WTC11 (cell line): ENCODE measurements at regions not wholly inside any gene's neighbourhood (a gene's known extent, or its start where the extent isn't known, plus 50 kb on each side); places are given as distances from the start of the nearest gene placed in this dataset.

Source experiments
- ATAC-seq: fragments of 200-7000 bp; cut with Tn5 transposase; 2 replicates; pipeline ENCODE4 v1.10.0; 2021; ENCODE audit warnings: mild to moderate bottlenecking, moderate library complexity
- CTCF ChIA-PET: fragments of 300-600 bp; sonication (Branson Sonifier 250); formaldehyde crosslinking; loops from one replicate; lab custom pipeline; 2021; ENCODE audit warnings: antibody characterized with exemption; lab: Charles Lee
- POLR2A ChIA-PET: fragments of 350-600 bp; sonication (Branson Sonifier 250); formaldehyde crosslinking; loops from one replicate; lab custom pipeline; 2021; ENCODE audit warnings: antibody characterized with exemption; lab: Charles Lee
- DNase-seq: peaks from one replicate; pipeline ENCODE4 v3.0.0; 2021; ENCODE audit warnings: low spot score
- H3K27ac Mint-ChIP-seq: 2 replicates; pipeline ENCODE4 v1.8.0; 2021; ENCODE audit warnings: mixed read lengths
- H3K27me3 Mint-ChIP-seq: 2 replicates; pipeline ENCODE4 v1.8.0; 2021; ENCODE audit warnings: low read depth, mild to moderate bottlenecking, moderate library complexity, mixed read lengths
- H3K36me3 Mint-ChIP-seq: 2 replicates; pipeline ENCODE4 v1.8.0; 2021; ENCODE audit warnings: mixed read lengths
- H3K4me1 Mint-ChIP-seq: 2 replicates; pipeline ENCODE4 v1.8.0; 2022; ENCODE audit warnings: mixed read lengths
- H3K4me3 Mint-ChIP-seq: 2 replicates; pipeline ENCODE4 v1.8.0; 2021; ENCODE audit warnings: mild to moderate bottlenecking, moderate library complexity, mixed read lengths
- H3K9me3 Mint-ChIP-seq: 2 replicates; pipeline ENCODE4 v1.8.0; 2021; ENCODE audit warnings: mixed read lengths
- ATF1 ChIP-seq: sonication (generic); formaldehyde crosslinking; IDR thresholded peaks from 2 replicates; pipeline ENCODE4 v1.8.1; 2023; ENCODE audit warnings: mild to moderate bottlenecking, moderate library complexity, missing genetic modification reagents
- CBFB ChIP-seq: sonication (generic); formaldehyde crosslinking; IDR thresholded peaks from 2 replicates; pipeline ENCODE4 v1.8.1; 2022; ENCODE audit warnings: mild to moderate bottlenecking, low read depth, missing genetic modification reagents
- CREM ChIP-seq: sonication (generic); formaldehyde crosslinking; IDR thresholded peaks from 2 replicates; pipeline ENCODE4 v1.8.1; 2022; ENCODE audit warnings: mild to moderate bottlenecking, missing genetic modification reagents, moderate library complexity
- HMGA2 ChIP-seq: fragments of 250-450 bp; sonication (Bioruptor Pico); IDR thresholded peaks from 2 replicates; pipeline ENCODE4 v1.4.0; 2021; ENCODE audit warnings: mild to moderate bottlenecking, moderate library complexity
- MYBL2 ChIP-seq: sonication (generic); formaldehyde crosslinking; IDR thresholded peaks from 2 replicates; pipeline ENCODE4 v1.8.1; 2023; ENCODE audit warnings: mild to moderate bottlenecking, moderate library complexity, missing genetic modification reagents
- NFATC4 ChIP-seq: fragments of 250-450 bp; sonication (Bioruptor Pico); IDR thresholded peaks from 2 replicates; pipeline ENCODE4 v1.9.0; 2021; ENCODE audit warnings: mild to moderate bottlenecking
- NR1H2 ChIP-seq: sonication (generic); formaldehyde crosslinking; IDR thresholded peaks from 2 replicates; pipeline ENCODE4 v1.9.0; 2021; ENCODE audit warnings: mild to moderate bottlenecking, moderate library complexity, missing genetic modification reagents
- NR2C2 ChIP-seq: sonication (generic); formaldehyde crosslinking; IDR thresholded peaks from 2 replicates; pipeline ENCODE4 v1.8.0; 2022; ENCODE audit warnings: mild to moderate bottlenecking, missing genetic modification reagents
- PRRX2 ChIP-seq: fragments of 250-450 bp; sonication (Bioruptor Pico); IDR thresholded peaks from 2 replicates; pipeline ENCODE4 v1.8.0; 2021; ENCODE audit warnings: mild to moderate bottlenecking
- SMAD4 ChIP-seq: sonication (generic); formaldehyde crosslinking; IDR thresholded peaks from 2 replicates; pipeline ENCODE4 v1.8.0; 2022; ENCODE audit warnings: mild to moderate bottlenecking, missing genetic modification reagents
- SOX15 ChIP-seq: fragments of 250-450 bp; sonication (Bioruptor Pico); IDR thresholded peaks from 2 replicates; pipeline ENCODE4 v1.9.0; 2021; ENCODE audit warnings: mild to moderate bottlenecking
- ZBTB21 ChIP-seq: sonication (generic); formaldehyde crosslinking; IDR thresholded peaks from 2 replicates; pipeline ENCODE4 v1.8.1; 2023; ENCODE audit warnings: mild to moderate bottlenecking, missing genetic modification reagents, borderline replicate concordance
- ZNF317 ChIP-seq: sonication (generic); formaldehyde crosslinking; IDR thresholded peaks from 2 replicates; pipeline ENCODE4 v1.8.1; 2023; ENCODE audit warnings: low read depth, mild to moderate bottlenecking, moderate library complexity, missing genetic modification reagents, borderline replicate concordance
- ZNF671 ChIP-seq: fragments of 250-450 bp; sonication (Bioruptor Pico); IDR thresholded peaks from 2 replicates; pipeline ENCODE4 v1.8.0; 2021; ENCODE audit warnings: mild to moderate bottlenecking
- TF ChIP-seq, protein P1 (sequence below): sonication (generic); formaldehyde crosslinking; IDR thresholded peaks from 2 replicates; pipeline ENCODE4 v1.8.1; 2022; ENCODE audit warnings: low read depth, missing genetic modification reagents, borderline replicate concordance
- TF ChIP-seq, protein P2 (sequence below): sonication (generic); formaldehyde crosslinking; IDR thresholded peaks from 2 replicates; pipeline ENCODE4 v1.8.1; 2023; ENCODE audit warnings: mild to moderate bottlenecking, missing genetic modification reagents
- TF ChIP-seq, protein P3 (sequence below): sonication (generic); formaldehyde crosslinking; IDR thresholded peaks from 2 replicates; pipeline ENCODE4 v1.8.1; 2023; ENCODE audit warnings: mild to moderate bottlenecking, missing genetic modification reagents
- TF ChIP-seq, protein P4 (sequence below): sonication (generic); formaldehyde crosslinking; IDR thresholded peaks from 2 replicates; pipeline ENCODE4 v1.8.1; 2022; ENCODE audit warnings: missing genetic modification reagents, borderline replicate concordance
- TF ChIP-seq, protein P5 (sequence below): fragments of 250-450 bp; sonication (Bioruptor Pico); IDR thresholded peaks from 2 replicates; pipeline ENCODE4 v1.9.0; 2021; ENCODE audit warnings: mild to moderate bottlenecking
- TF ChIP-seq, protein P6 (sequence below): sonication (generic); formaldehyde crosslinking; conservative IDR thresholded peaks from 2 replicates; pipeline ENCODE4 v1.8.1; 2023; ENCODE audit warnings: mild to moderate bottlenecking, low read depth, missing genetic modification reagents, moderate library complexity
- TF ChIP-seq, protein P7 (sequence below): sonication (generic); formaldehyde crosslinking; IDR thresholded peaks from 2 replicates; pipeline ENCODE4 v1.8.1; 2022; ENCODE audit warnings: low read depth, mild to moderate bottlenecking, moderate library complexity, missing genetic modification reagents, borderline replicate concordance

DNA sequence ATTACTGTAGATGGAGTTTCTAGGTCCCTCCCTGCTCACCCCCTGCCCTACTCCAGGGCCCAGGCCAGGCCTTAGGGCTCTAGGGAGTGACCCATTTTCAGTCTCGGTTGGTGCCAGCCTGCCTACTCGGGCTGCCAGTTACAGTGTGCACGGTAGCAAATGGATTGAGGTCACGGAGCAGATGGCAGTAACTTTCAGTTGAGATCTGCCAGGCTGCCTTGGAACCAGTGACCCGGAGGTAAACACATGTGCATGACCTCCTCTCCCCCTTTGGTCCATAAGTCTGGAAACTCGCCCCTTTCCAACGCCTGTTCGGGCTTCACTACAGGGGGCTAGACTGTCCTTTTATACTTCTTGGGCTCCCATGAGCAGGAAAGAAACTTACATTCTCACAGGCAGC is 139.7 kb upstream of the TBX3 start (continued):
- TF ChIP-seq, protein P1, sequence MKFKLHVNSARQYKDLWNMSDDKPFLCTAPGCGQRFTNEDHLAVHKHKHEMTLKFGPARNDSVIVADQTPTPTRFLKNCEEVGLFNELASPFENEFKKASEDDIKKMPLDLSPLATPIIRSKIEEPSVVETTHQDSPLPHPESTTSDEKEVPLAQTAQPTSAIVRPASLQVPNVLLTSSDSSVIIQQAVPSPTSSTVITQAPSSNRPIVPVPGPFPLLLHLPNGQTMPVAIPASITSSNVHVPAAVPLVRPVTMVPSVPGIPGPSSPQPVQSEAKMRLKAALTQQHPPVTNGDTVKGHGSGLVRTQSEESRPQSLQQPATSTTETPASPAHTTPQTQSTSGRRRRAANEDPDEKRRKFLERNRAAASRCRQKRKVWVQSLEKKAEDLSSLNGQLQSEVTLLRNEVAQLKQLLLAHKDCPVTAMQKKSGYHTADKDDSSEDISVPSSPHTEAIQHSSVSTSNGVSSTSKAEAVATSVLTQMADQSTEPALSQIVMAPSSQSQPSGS (CRISPR knock-in tag), result no peak

DNA sequence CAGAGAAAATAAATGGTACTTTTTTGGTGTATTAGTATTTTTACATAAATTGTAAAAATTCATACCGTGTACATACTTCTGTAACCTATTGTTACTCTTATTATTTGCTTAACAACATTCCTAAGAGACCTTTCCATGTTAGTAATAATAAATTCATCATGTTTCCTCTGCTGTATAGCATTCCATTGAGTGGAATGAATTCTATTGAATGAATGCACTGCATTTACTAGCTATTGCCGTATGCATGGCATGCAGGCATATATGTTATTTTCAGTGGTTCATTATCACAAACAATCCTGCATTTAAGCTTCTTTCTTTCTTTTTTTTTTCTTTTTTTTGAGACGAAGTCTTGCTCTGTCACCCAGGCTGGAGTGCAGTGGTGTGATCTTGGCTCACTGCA is 137.6 kb upstream of the TBX3 start:
- no peaks in the 10 kb centered on the region for H3K4me1 Mint-ChIP-seq
- H3K4me3 Mint-ChIP-seq, result no peak overlapping the region
- ATAC-seq (no peak), DNase-seq (no peak)
- H3K36me3 Mint-ChIP-seq, result no peaks in the 10 kb centered on the region
- no peak overlapping the region for H3K27ac Mint-ChIP-seq
- ChIA-PET CTCF (no interaction called here), POLR2A (interaction anchor here (0.7 kb wide), 1 partner anchor 439 kb away, joined by 3 read pairs; no protein-coding TSS in a partner anchor)
- no peaks in the 10 kb centered on the region for H3K9me3 Mint-ChIP-seq
- no peak for TF ChIP-seq ATF1 (CRISPR knock-in tag)
- TF ChIP-seq, protein P2, sequence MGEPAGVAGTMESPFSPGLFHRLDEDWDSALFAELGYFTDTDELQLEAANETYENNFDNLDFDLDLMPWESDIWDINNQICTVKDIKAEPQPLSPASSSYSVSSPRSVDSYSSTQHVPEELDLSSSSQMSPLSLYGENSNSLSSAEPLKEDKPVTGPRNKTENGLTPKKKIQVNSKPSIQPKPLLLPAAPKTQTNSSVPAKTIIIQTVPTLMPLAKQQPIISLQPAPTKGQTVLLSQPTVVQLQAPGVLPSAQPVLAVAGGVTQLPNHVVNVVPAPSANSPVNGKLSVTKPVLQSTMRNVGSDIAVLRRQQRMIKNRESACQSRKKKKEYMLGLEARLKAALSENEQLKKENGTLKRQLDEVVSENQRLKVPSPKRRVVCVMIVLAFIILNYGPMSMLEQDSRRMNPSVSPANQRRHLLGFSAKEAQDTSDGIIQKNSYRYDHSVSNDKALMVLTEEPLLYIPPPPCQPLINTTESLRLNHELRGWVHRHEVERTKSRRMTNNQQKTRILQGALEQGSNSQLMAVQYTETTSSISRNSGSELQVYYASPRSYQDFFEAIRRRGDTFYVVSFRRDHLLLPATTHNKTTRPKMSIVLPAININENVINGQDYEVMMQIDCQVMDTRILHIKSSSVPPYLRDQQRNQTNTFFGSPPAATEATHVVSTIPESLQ (CRISPR knock-in tag), result no peak
- TF ChIP-seq ZNF317 (CRISPR knock-in tag), result no peak
- TF ChIP-seq, protein P3, sequence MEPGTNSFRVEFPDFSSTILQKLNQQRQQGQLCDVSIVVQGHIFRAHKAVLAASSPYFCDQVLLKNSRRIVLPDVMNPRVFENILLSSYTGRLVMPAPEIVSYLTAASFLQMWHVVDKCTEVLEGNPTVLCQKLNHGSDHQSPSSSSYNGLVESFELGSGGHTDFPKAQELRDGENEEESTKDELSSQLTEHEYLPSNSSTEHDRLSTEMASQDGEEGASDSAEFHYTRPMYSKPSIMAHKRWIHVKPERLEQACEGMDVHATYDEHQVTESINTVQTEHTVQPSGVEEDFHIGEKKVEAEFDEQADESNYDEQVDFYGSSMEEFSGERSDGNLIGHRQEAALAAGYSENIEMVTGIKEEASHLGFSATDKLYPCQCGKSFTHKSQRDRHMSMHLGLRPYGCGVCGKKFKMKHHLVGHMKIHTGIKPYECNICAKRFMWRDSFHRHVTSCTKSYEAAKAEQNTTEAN (CRISPR knock-in tag), result no peak
- no peak for TF ChIP-seq CREM (CRISPR knock-in tag)
- no peak for TF ChIP-seq ZBTB21 (CRISPR knock-in tag)
- no peaks in the 10 kb centered on the region for H3K27me3 Mint-ChIP-seq

DNA sequence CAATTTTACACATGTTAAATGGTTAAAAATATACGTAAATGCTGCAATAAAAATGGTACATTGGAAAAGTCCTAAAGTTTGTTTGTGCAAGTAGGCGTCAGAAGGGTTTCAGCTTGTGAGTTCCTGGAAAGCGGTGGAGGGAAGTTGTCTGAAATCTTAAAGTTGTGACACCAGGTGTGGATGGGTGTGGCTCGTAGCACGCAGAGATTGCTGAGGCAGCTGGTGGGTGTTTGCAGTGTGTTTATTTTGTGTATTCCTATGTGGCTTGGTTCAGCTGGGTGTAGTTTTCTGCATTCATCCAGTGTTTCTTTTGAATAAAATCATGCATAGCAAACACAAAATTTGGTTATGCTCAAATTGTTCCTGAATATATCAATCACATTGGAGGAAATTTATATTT is 136.8 kb upstream of the TBX3 start:
- no peaks in the 10 kb centered on the region for H3K4me1 Mint-ChIP-seq
- no peaks in the 10 kb centered on the region for H3K27me3 Mint-ChIP-seq
- no peaks in the 10 kb centered on the region for H3K9me3 Mint-ChIP-seq
- H3K4me3 Mint-ChIP-seq, result no peak overlapping the region
- ChIA-PET CTCF (no interaction called here), POLR2A (interaction anchor here (0.7 kb wide), 1 partner anchor 440 kb away, joined by 3 read pairs; no protein-coding TSS in a partner anchor)
- ATAC-seq (no peak), DNase-seq (no peak)
- H3K36me3 Mint-ChIP-seq, result no peaks in the 10 kb centered on the region
- H3K27ac Mint-ChIP-seq, result no peak overlapping the region
- no peak for TF ChIP-seq HMGA2 (CRISPR knock-in tag)
- TF ChIP-seq SOX15 (CRISPR knock-in tag), result no peak
- no peak for TF ChIP-seq MYBL2 (CRISPR knock-in tag)
- no peak for TF ChIP-seq ZNF671 (CRISPR knock-in tag)
- TF ChIP-seq, protein P4, sequence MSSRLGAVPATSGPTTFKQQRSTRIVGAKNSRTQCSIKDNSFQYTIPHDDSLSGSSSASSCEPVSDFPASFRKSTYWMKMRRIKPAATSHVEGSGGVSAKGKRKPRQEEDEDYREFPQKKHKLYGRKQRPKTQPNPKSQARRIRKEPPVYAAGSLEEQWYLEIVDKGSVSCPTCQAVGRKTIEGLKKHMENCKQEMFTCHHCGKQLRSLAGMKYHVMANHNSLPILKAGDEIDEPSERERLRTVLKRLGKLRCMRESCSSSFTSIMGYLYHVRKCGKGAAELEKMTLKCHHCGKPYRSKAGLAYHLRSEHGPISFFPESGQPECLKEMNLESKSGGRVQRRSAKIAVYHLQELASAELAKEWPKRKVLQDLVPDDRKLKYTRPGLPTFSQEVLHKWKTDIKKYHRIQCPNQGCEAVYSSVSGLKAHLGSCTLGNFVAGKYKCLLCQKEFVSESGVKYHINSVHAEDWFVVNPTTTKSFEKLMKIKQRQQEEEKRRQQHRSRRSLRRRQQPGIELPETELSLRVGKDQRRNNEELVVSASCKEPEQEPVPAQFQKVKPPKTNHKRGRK (CRISPR knock-in tag), result no peak
- no peak for TF ChIP-seq SMAD4
- TF ChIP-seq NR2C2 (CRISPR knock-in tag), result no peak
- no peak for TF ChIP-seq CBFB (CRISPR knock-in tag)
- TF ChIP-seq, protein P5, sequence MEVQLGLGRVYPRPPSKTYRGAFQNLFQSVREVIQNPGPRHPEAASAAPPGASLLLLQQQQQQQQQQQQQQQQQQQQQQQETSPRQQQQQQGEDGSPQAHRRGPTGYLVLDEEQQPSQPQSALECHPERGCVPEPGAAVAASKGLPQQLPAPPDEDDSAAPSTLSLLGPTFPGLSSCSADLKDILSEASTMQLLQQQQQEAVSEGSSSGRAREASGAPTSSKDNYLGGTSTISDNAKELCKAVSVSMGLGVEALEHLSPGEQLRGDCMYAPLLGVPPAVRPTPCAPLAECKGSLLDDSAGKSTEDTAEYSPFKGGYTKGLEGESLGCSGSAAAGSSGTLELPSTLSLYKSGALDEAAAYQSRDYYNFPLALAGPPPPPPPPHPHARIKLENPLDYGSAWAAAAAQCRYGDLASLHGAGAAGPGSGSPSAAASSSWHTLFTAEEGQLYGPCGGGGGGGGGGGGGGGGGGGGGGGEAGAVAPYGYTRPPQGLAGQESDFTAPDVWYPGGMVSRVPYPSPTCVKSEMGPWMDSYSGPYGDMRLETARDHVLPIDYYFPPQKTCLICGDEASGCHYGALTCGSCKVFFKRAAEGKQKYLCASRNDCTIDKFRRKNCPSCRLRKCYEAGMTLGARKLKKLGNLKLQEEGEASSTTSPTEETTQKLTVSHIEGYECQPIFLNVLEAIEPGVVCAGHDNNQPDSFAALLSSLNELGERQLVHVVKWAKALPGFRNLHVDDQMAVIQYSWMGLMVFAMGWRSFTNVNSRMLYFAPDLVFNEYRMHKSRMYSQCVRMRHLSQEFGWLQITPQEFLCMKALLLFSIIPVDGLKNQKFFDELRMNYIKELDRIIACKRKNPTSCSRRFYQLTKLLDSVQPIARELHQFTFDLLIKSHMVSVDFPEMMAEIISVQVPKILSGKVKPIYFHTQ (CRISPR knock-in tag), result no peak
- TF ChIP-seq PRRX2 (CRISPR knock-in tag), result no peak
- no peak for TF ChIP-seq NFATC4 (CRISPR knock-in tag)
- TF ChIP-seq, protein P6, sequence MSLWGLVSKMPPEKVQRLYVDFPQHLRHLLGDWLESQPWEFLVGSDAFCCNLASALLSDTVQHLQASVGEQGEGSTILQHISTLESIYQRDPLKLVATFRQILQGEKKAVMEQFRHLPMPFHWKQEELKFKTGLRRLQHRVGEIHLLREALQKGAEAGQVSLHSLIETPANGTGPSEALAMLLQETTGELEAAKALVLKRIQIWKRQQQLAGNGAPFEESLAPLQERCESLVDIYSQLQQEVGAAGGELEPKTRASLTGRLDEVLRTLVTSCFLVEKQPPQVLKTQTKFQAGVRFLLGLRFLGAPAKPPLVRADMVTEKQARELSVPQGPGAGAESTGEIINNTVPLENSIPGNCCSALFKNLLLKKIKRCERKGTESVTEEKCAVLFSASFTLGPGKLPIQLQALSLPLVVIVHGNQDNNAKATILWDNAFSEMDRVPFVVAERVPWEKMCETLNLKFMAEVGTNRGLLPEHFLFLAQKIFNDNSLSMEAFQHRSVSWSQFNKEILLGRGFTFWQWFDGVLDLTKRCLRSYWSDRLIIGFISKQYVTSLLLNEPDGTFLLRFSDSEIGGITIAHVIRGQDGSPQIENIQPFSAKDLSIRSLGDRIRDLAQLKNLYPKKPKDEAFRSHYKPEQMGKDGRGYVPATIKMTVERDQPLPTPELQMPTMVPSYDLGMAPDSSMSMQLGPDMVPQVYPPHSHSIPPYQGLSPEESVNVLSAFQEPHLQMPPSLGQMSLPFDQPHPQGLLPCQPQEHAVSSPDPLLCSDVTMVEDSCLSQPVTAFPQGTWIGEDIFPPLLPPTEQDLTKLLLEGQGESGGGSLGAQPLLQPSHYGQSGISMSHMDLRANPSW (CRISPR knock-in tag), result no peak
- TF ChIP-seq, protein P7, sequence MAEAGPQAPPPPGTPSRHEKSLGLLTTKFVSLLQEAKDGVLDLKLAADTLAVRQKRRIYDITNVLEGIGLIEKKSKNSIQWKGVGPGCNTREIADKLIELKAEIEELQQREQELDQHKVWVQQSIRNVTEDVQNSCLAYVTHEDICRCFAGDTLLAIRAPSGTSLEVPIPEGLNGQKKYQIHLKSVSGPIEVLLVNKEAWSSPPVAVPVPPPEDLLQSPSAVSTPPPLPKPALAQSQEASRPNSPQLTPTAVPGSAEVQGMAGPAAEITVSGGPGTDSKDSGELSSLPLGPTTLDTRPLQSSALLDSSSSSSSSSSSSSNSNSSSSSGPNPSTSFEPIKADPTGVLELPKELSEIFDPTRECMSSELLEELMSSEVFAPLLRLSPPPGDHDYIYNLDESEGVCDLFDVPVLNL (CRISPR knock-in tag), result no peak
- TF ChIP-seq NR1H2, result no peak
